IPS DF 6.9 (cell line): ENCODE measurements at regions not wholly inside any gene's neighbourhood (a gene's known extent, or its start where the extent isn't known, plus 50 kb on each side); places are given as distances from the start of the nearest gene placed in this dataset.

Experiments used
- DNase-seq: peaks from one replicate; pipeline ENCODE4 v3.0.0-alpha.2; 2013; ENCODE audit warnings: low read depth, low spot score
- H3K27ac ChIP-seq: one replicate; pipeline ENCODE4 v1.5.1; 2013; ENCODE audit warnings: low read length, control low read depth
- H3K27me3 ChIP-seq: 2 replicates; pipeline ENCODE4 v1.6.1; 2013; ENCODE audit warnings: mild to moderate bottlenecking, low read length; ENCODE audit not compliant: control insufficient read depth, insufficient read depth
- H3K36me3 ChIP-seq: 2 replicates; pipeline ENCODE4 v1.6.1; 2013; ENCODE audit warnings: low read length; ENCODE audit not compliant: control insufficient read depth, insufficient read depth
- H3K4me1 ChIP-seq: 2 replicates; pipeline ENCODE4 v1.6.1; 2013; ENCODE audit warnings: low read length; ENCODE audit not compliant: control insufficient read depth, insufficient read depth
- H3K4me3 ChIP-seq: 2 replicates; pipeline ENCODE4 v1.5.1; 2013; ENCODE audit warnings: mild to moderate bottlenecking, low read length
- H3K9me3 ChIP-seq: 2 replicates; pipeline ENCODE4 v1.6.1; 2013; ENCODE audit warnings: low read length, inconsistent platforms; ENCODE audit not compliant: control insufficient read depth, insufficient read depth
- WGBS: extraction: QIAGEN DNeasy Blood & Tissue Kit; methylation state at CpG from one replicate; pipeline ENCODE4 v1.1.7; 2013; ENCODE audit warnings: mixed read lengths, missing lambda C conversion rate; ENCODE audit not compliant: insufficient read length, insufficient coverage; 5-methylcytosine and 5-hydroxymethylcytosine counted together

DNA sequence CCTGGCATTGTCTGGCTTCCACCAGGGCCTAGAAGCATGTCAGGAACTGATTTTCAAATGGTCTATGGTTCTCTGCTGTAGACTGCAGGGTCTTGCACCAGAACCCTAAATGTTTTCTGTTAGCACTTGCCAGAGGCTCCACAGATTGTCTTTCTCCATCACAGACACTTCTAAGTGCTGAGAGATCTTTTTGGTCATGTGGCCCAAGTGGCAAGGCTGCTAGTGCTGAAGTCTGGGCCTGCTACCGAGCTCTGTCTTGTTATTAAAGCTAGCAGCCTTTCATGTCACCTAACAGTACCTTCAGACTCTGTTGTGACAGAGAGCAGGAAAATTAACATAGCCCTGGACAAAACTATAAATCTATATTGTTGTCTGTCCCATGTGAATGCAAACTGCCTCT is 120.7 kb upstream of the BACH2 start:
- no peak for DNase-seq
- Histone ChIP-seq H3K9me3 (no peaks in the 10 kb centered on the region), H3K4me1 (peaks cover 6% of the 10 kb centered on the region; the same call in 1 of the 2 replicates), H3K27me3 (no peaks in the 10 kb centered on the region), H3K36me3 (no peaks in the 10 kb centered on the region), H3K4me3 (no peak overlapping the region), H3K27ac (no peak overlapping the region)
- no CpG with 5 or more reads among the region's 1 CpG for WGBS

DNA sequence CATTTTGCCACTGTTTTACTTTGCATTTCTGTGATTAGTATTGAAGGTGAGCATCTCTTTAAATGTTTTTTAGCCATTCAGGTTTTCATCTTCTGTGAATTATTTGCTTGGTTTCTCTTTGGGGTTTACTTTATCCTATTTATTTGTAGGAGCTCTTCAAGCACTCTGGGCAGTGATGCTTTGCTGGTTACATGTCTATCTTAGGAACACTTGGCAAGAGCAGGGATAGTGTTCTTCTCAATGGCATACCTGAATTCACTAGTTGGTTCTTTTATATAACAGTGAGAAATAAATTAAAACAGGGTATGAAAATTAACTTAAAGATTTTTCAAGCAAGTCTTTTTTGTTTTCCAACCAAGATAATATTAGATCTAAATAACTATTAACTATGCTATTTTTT is 119.7 kb upstream of the BACH2 start:
- DNase-seq: no peak
- Histone ChIP-seq H3K27ac (no peak overlapping the region), H3K9me3 (no peaks in the 10 kb centered on the region), H3K4me1 (peaks cover 6% of the 10 kb centered on the region; the same call in 1 of the 2 replicates), H3K4me3 (no peak overlapping the region), H3K27me3 (no peaks in the 10 kb centered on the region), H3K36me3 (no peaks in the 10 kb centered on the region)

DNA sequence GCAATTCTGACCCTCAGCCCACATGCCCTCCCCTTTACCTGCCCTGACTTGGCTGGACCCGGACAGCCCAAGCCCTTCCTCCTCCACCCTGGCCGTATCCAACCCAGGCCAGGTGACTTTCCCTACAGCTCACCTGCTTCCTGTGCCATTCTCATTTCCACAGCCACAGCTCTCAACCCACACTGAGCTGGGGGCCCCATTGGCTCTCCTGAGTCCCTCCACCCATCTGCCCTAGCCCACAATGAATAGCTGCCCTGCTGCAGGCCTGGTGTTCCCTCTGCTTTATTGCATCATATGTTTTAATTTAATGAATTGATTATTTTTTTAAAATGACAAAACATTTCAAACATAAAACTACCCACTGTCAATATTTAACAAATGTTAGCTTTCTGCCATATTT is 118.5 kb upstream of the BACH2 start:
- Histone ChIP-seq H3K4me3 (no peak overlapping the region), H3K27ac (no peak overlapping the region)
- no CpG with 5 or more reads among the region's 2 CpGs for WGBS

DNA sequence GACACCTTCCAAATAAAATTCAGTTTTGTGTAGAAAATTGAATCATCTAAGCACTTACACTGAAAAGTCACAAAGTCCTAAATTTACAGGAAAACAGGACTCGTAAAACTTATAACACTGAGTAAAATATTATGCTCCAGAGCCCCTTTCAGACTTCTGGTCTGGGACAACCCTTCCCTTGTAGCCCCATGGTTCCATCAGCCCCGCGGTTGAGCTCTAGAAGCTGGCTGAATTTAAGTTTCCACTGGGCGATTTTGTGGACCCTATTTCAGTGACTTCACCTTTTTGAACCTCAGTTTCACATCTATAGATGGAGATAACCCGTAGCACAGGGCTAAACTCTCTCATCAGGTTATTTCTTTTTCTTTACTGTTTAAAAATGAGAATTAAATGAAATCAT is 117.7 kb upstream of the BACH2 start:
- no peaks in the 10 kb centered on the region for H3K36me3 ChIP-seq
- H3K9me3 ChIP-seq: no peaks in the 10 kb centered on the region
- no peak overlapping the region for H3K27ac ChIP-seq
- no peak for DNase-seq
- H3K27me3 ChIP-seq: no peaks in the 10 kb centered on the region
- peaks cover 6% of the 10 kb centered on the region; the same call in 1 of the 2 replicates for H3K4me1 ChIP-seq
- H3K4me3 ChIP-seq: no peak overlapping the region
- WGBS: no CpG with 5 or more reads among the region's 5 CpGs

More for the DNA sequence above, 118.5 kb upstream of the BACH2 start:
- DNase-seq: no peak
- Histone ChIP-seq H3K9me3 (no peaks in the 10 kb centered on the region), H3K27me3 (no peaks in the 10 kb centered on the region), H3K36me3 (no peaks in the 10 kb centered on the region), H3K4me1 (peaks cover 6% of the 10 kb centered on the region; the same call in 1 of the 2 replicates)

DNA sequence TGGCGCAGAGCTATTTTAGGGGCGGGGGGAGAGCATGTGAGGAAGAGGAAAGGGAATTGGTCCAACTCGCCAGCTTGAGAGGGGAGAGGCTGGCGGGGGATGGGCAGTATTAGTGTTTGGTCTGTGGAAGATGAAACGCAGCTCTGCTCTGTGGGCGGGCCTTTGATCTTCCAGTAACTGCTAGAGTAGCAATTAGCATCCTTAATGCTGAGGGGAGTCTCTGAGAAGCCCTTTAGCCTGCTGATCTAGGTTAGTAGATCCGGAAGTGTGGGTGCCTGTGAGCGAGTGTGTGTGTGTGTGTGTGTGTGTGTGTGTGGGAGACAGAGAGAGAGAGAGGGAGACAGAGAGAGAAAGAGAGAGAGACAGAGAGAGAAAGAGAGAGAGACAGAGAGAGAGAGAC is 117.2 kb upstream of the BACH2 start:
- Histone ChIP-seq H3K27ac (no peak overlapping the region), H3K9me3 (no peaks in the 10 kb centered on the region), H3K4me1 (peaks cover 6% of the 10 kb centered on the region; the same call in 1 of the 2 replicates), H3K27me3 (no peaks in the 10 kb centered on the region), H3K36me3 (no peaks in the 10 kb centered on the region), H3K4me3 (no peak overlapping the region)
- WGBS: no CpG with 5 or more reads among the region's 8 CpGs
- no peak for DNase-seq

DNA sequence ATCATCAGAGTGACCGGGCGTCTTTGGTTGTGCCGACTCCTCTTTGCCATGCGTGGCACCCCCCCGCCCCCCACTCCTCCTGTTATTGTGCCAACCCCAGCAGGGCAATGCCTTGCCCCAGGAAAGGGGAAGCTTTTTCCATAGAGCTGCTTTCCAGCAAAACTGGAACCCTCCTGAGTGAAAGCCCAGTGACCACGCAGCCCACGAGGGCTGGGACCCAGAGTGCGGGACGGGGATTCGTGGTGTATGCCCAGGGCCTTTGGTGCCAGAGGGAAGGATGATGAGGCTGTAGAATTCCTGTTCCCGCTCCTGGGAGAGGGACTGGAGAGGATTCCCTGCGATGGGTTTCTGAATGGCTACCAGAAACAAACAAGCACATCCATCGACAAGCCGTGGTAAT is 116.8 kb upstream of the BACH2 start:
- H3K9me3 ChIP-seq: no peaks in the 10 kb centered on the region
- no peaks in the 10 kb centered on the region for H3K27me3 ChIP-seq
- H3K36me3 ChIP-seq: no peaks in the 10 kb centered on the region
- H3K27ac ChIP-seq: no peak overlapping the region
- DNase-seq: no peak
- WGBS: no CpG with 5 or more reads among the region's 14 CpGs
- H3K4me1 ChIP-seq: peaks cover 6% of the 10 kb centered on the region; the same call in 1 of the 2 replicates
- no peak overlapping the region for H3K4me3 ChIP-seq

DNA sequence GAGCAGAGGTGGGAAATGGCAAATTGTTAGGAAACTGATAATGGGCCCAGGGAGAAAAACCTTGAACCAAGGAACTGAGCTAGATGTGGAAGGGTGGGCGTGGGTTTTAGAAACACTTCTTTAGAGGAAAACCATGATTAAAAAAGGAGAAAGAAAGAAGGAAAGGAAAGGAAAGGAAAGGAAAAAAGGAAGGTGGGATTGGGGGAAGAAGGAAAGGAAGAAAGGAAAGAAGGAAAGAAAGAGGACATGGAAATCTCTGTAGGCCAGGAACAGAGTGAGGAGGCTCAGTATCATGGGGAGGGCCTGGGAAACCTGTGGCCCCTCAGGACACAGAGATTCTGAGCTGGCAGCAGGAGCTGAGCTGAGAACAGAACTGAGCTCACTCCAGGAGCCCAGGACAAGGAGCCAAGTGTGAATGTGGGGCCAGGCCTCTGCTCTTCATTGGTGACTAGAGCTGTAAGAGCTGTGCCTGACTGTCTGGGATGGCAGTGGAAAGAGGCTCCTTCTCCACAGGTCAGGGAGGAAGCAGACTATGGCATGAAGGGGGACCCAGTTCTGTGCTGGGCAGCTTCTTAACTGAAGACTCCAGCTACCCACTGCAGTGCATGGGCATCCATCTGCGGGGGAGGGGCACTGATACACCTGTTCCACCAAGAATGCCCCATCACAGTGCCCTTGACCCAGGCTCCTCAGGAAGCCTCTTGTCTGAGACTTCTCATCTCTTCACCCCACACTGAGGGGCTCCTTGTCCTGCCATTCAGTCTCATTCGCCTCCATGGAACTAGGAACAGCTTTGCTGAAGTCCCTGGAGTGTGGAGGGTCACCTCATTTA is 116.1 kb upstream of the BACH2 start:
- Histone ChIP-seq H3K9me3 (no peaks in the 10 kb centered on the region), H3K36me3 (no peaks in the 10 kb centered on the region), H3K4me1 (peaks cover 6% of the 10 kb centered on the region; the same call in 1 of the 2 replicates), H3K27me3 (no peaks in the 10 kb centered on the region), H3K4me3 (no peak overlapping the region), H3K27ac (no peak overlapping the region)
- no peak for DNase-seq
- WGBS: no CpG with 5 or more reads among the region's 3 CpGs

DNA sequence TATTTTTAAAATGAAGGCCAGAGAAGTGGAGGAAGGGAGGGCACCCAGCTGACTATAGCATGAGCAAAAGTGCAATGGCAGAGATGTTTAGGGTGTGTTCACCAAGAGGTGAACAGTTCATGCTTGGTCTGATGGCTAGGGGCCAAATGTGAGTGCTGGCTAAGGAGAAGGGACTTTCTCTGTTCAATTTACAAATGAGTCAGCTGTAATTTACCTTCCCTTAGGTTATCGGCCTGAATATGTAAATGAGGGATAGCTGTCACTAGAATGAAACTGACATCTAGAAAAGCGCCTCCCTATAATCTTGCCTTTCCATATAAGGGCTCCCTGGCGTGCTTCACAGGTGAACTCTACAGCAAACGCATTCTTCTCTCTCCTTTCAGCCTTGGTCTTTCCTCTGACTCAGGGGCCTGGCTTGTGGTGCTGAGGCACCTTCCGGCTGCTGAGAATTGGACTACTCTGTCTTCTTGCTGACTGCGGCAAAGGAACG is 114.7 kb upstream of the BACH2 start:
- Histone ChIP-seq H3K27ac (no peak overlapping the region), H3K27me3 (no peaks in the 10 kb centered on the region), H3K4me3 (no peak overlapping the region), H3K9me3 (no peaks in the 10 kb centered on the region), H3K36me3 (no peaks in the 10 kb centered on the region), H3K4me1 (peaks cover 6% of the 10 kb centered on the region; the same call in 1 of the 2 replicates)
- no peak for DNase-seq
- no CpG with 5 or more reads among the region's 7 CpGs for WGBS

DNA sequence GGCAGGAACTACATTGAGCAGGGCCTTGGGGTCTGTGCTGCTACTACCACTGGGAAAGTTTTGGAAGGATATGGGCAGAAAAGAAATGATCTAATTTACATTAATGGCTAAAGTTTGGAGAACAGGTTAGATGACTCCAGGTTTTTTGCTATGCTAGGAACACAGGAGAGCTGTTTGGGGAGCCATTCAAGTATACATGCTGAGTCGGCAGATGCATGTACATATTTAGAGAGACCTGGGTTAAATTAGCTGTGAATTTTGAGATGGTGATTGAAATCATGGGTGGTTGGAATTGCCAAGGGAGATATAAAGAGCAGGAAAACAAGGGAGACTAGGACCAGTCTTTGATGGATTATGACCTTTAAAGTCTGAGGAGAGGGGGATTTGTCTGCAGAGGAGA is 113.1 kb upstream of the BACH2 start:
- Histone ChIP-seq H3K36me3 (no peaks in the 10 kb centered on the region), H3K9me3 (no peaks in the 10 kb centered on the region), H3K27ac (no peak overlapping the region), H3K27me3 (no peaks in the 10 kb centered on the region), H3K4me1 (peaks cover 6% of the 10 kb centered on the region; the same call in 1 of the 2 replicates), H3K4me3 (no peak overlapping the region)
- DNase-seq: no peak
- no CpG with 5 or more reads among the region's 1 CpG for WGBS

DNA sequence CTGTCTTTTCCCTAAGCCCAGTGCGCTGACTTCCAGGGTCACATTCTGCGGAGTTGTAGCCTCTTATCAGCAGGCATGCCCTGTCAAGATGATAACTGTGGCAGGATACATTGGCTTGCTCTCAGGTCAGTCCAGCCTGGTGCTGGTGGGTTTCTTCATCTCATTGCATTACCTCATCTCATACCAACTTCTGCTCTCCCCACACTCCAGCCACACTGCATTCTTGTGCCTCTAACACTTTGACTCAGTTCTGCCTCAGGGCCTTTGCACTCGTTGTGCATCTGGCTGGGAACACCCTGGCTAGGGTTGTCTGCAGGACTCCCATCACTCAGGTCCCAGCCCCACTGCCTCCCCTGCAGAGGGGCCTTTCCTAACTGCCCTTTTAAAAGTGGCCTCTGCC is 110.3 kb upstream of the BACH2 start:
- H3K27ac ChIP-seq: no peak overlapping the region
- no peak overlapping the region for H3K4me3 ChIP-seq
- no peaks in the 10 kb centered on the region for H3K9me3 ChIP-seq
- DNase-seq: no peak
- H3K4me1 ChIP-seq: peaks cover 4% of the 10 kb centered on the region; the same call in 1 of the 2 replicates
- WGBS: no CpG with 5 or more reads among the region's 3 CpGs
- no peaks in the 10 kb centered on the region for H3K27me3 ChIP-seq
- no peaks in the 10 kb centered on the region for H3K36me3 ChIP-seq
